OCI-LY7 (cell line): ENCODE measurements at regions not wholly inside any gene's neighbourhood (a gene's known extent, or its start where the extent isn't known, plus 50 kb on each side); places are given as distances from the start of the nearest gene placed in this dataset.

Experiments used
- BruUV-seq: library from RNA; stranded (reverse); fragments of 400-500 nt; replicated peaks from 2 replicates; lab custom pipeline; 2021; lab: Mats Ljungman, UMichigan
- CTCF ChIA-PET: fragments of 300-600 bp; sonication (Branson Sonifier 250); formaldehyde crosslinking; loops from one replicate; lab custom pipeline; 2022; ENCODE audit warnings: antibody characterized with exemption; ENCODE audit not compliant: unreplicated experiment; lab: Charles Lee
- POLR2A ChIA-PET: fragments of 300-600 bp; sonication (Branson Sonifier 250); formaldehyde crosslinking; loops from one replicate; lab custom pipeline; 2022; ENCODE audit warnings: antibody characterized with exemption; lab: Charles Lee
- DNase-seq: peaks from one replicate; pipeline ENCODE4 v3.0.0-alpha.2; 2015; ENCODE audit warnings: low spot score
- H2AFZ ChIP-seq: fragments of 200-600 bp; sonication (generic), shearing (Covaris generic); 2 replicates; pipeline ENCODE4 v1.6.1; 2014; ENCODE audit warnings: mild to moderate bottlenecking, antibody characterized with exemption, low read length, moderate library complexity
- H3K27ac ChIP-seq: fragments of 200-600 bp; sonication (generic); 2 replicates; pipeline ENCODE4 v1.5.1; 2014; ENCODE audit warnings: mixed run types, low read depth, mild to moderate bottlenecking, moderate library complexity, low read length, inconsistent platforms; ENCODE audit not compliant: poor library complexity, severe bottlenecking
- H3K36me3 ChIP-seq: fragments of 200-600 bp; sonication (generic); 2 replicates; pipeline ENCODE4 v1.6.1; 2014; ENCODE audit warnings: mild to moderate bottlenecking, antibody characterized with exemption, low read length, moderate library complexity, mixed read lengths; ENCODE audit not compliant: insufficient read depth
- H3K4me1 ChIP-seq: fragments of 200-600 bp; sonication (generic); 2 replicates; pipeline ENCODE4 v1.5.1; 2014; ENCODE audit warnings: mild to moderate bottlenecking, low read length; ENCODE audit not compliant: insufficient read depth, poor library complexity, severe bottlenecking
- H3K4me2 ChIP-seq: fragments of 200-600 bp; sonication (generic); 2 replicates; pipeline ENCODE4 v1.6.1; 2014; ENCODE audit warnings: mild to moderate bottlenecking, low read length
- H3K4me3 ChIP-seq: fragments of 200-600 bp; sonication (generic); 2 replicates; pipeline ENCODE4 v1.5.1; 2014; ENCODE audit warnings: mild to moderate bottlenecking, low read depth, low read length; ENCODE audit not compliant: poor library complexity, severe bottlenecking
- H3K79me2 ChIP-seq: fragments of 200-600 bp; sonication (generic); 2 replicates; pipeline ENCODE4 v1.6.1; 2016; ENCODE audit warnings: low read depth, mild to moderate bottlenecking, low read length, moderate library complexity, mixed read lengths; ENCODE audit not compliant: insufficient read depth
- H3K9me2 ChIP-seq: fragments of 200-600 bp; sonication (generic); 2 replicates; pipeline ENCODE4 v1.6.1; 2016; ENCODE audit warnings: mild to moderate bottlenecking, low read length, mixed read lengths; ENCODE audit not compliant: insufficient read depth
- H3K9me3 ChIP-seq: fragments of 200-600 bp; sonication (generic); 2 replicates; pipeline ENCODE4 v1.6.1; 2014; ENCODE audit warnings: mild to moderate bottlenecking, mixed run types, low read length, mixed read lengths
- H4K20me1 ChIP-seq: fragments of 200-600 bp; sonication (generic); 2 replicates; pipeline ENCODE4 v1.6.1; 2014; ENCODE audit warnings: mild to moderate bottlenecking, antibody characterized with exemption, low read length, moderate library complexity, mixed read lengths; ENCODE audit not compliant: insufficient read depth
- CTCF ChIP-seq: fragments of 200-600 bp; sonication (generic); conservative IDR thresholded peaks from 2 replicates; pipeline ENCODE4 v1.5.1; 2014; ENCODE audit warnings: mild to moderate bottlenecking, antibody characterized with exemption, low read length, moderate library complexity, mixed read lengths
- EZH2phosphoT487 ChIP-seq: fragments of 200-600 bp; sonication (generic); IDR thresholded peaks from 2 replicates; pipeline ENCODE4 v1.6.1; 2018; ENCODE audit warnings: low read depth, borderline replicate concordance, mild to moderate bottlenecking, mixed run types, antibody characterized with exemption, low read length, moderate library complexity, mixed read lengths
- intact Hi-C: fragments of 100-400 bp; cut with micrococcal nuclease; formaldehyde crosslinking; loops from one replicate; pipeline ENCODE4 v1.10.0; 2022; ENCODE audit not compliant: unreplicated experiment

GRCh38 chr14:87732562-87732961 is 260.4 kb downstream of the GALC start:
- H3K36me3 ChIP-seq: no peaks in the 10 kb centered on the region
- H4K20me1 ChIP-seq: no peaks in the 10 kb centered on the region
- H3K9me3 ChIP-seq: no peaks in the 10 kb centered on the region
- no peaks in the 10 kb centered on the region for H3K4me1 ChIP-seq
- intact Hi-C loops: no loop called here
- no peak overlapping the region for H2AFZ ChIP-seq
- no peak overlapping the region for H3K27ac ChIP-seq
- ChIA-PET POLR2A (no interaction called here), CTCF (no interaction called here)
- no peak overlapping the region for H3K4me3 ChIP-seq
- no TSS peak for BruUV-seq
- H3K79me2 ChIP-seq: no peaks in the 10 kb centered on the region
- no peak overlapping the region; the same call in 1 of the 2 replicates for H3K4me2 ChIP-seq
- H3K9me2 ChIP-seq: no peaks in the 10 kb centered on the region
- DNase-seq: no peak
- no peak for TF ChIP-seq CTCF
- no peak for TF ChIP-seq EZH2phosphoT487

- Histone ChIP-seq H3K4me3 (no peak overlapping the region), H3K4me1 (no peaks in the 10 kb centered on the region), H3K27ac (no peak overlapping the region), H3K9me3 (no peaks in the 10 kb centered on the region), H4K20me1 (no peaks in the 10 kb centered on the region), H2AFZ (no peak overlapping the region), H3K79me2 (no peaks in the 10 kb centered on the region), H3K4me2 (no peak overlapping the region), H3K36me3 (no peaks in the 10 kb centered on the region), H3K9me2 (no peaks in the 10 kb centered on the region)
- POLR2A ChIA-PET: no interaction called here
- DNase-seq: no peak
- no TSS peak for BruUV-seq
- TF ChIP-seq CTCF (no peak), EZH2phosphoT487 (no peak)
- intact Hi-C loops: no loop called here
- CTCF ChIA-PET: interaction anchor here (0.6 kb wide), 1 partner anchor 239 kb away, joined by 3 read pairs; no protein-coding TSS in a partner anchor
Observed at GRCh38 chr14:87725318-87725717, 267.7 kb downstream of the GALC start.

GRCh38 chr14:87712396-87713090 is 280.4 kb downstream of the GALC start:
- Histone ChIP-seq H2AFZ (no peak overlapping the region), H3K79me2 (no peaks in the 10 kb centered on the region), H3K27ac (no peak overlapping the region), H3K4me1 (no peaks in the 10 kb centered on the region), H3K4me3 (no peak overlapping the region), H4K20me1 (no peaks in the 10 kb centered on the region), H3K9me2 (no peaks in the 10 kb centered on the region), H3K4me2 (no peak overlapping the region), H3K36me3 (no peaks in the 10 kb centered on the region), H3K9me3 (no peaks in the 10 kb centered on the region)
- no peak for DNase-seq
- TF ChIP-seq CTCF (no peak; the same call in 1 of the 2 replicates), EZH2phosphoT487 (no peak)
- CTCF ChIA-PET: no interaction called here
- intact Hi-C loops: no loop called here
- POLR2A ChIA-PET: no interaction called here
- BruUV-seq: no TSS peak
